Upper lobe of left lung (tissue), 4 donors: ENCODE measurements at regions not wholly inside any gene's neighbourhood (a gene's known extent, or its start where the extent isn't known, plus 50 kb on each side); places are given as distances from the start of the nearest gene placed in this dataset.

Experiments used
- CTCF ChIP-seq, 6 experiments: fragments of 450-650 bp in 4 of 6; fragments of 200-600 bp in 2 of 6; sonication (generic) in 2 of 6; IDR thresholded peaks; one replicate each; pipeline ENCODE4 v1.5.1; 2016 to 2019; ENCODE audit warnings: antibody characterized with exemption in 6 of 6
- POLR2A ChIP-seq, 4 donors: fragments of 450-650 bp; IDR thresholded peaks; one replicate each; pipeline ENCODE4 v1.5.1; 2016 to 2017; ENCODE audit warnings: antibody characterized with exemption in 4 of 4, mild to moderate bottlenecking in 2 of 4

GRCh38 chr1:56153276-56153675, 426.1 kb downstream of the PLPP3 start:
- TF ChIP-seq POLR2A (IDR thresholded peaks at IDR 0.05) (no peak), CTCF (IDR thresholded peaks at IDR 0.05) (no peak)
